ENCODE measurements at regions not wholly inside any gene's neighbourhood (a gene's known extent, or its start where the extent isn't known, plus 50 kb on each side); places are given as distances from the start of the nearest gene placed in this dataset.

DNA sequence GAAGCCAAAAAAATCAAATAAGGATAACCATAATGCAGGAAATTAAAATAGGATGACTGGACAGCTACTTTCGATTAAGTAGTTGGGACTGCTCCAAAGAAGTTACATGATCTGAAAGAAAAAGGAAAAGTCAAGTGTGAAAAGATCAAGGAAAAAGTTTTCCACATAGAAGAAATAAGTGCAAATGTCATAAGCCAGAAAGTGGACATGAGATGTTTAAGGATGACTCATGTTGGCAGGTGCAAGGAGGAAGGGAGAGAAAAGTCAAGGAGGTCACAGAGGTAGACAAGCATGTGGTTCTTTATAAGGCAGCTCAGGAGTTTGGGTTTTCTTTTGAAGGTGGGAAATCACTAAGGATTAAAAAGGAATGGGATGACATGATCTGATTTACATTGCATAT lies 89.8 kb upstream of the GPRIN3 start:
- Mint-ChIP-seq H3K27ac (ENCODE audit: unreplicated experiment) (no peak overlapping the region), H3K36me3 (ENCODE audit: insufficient read depth, unreplicated experiment) (no peaks in the 10 kb centered on the region), H3K27me3 (ENCODE audit: insufficient read depth, unreplicated experiment) (peaks cover 2% of the 10 kb centered on the region), H3K4me3 (ENCODE audit: unreplicated experiment) (no peak overlapping the region), H3K4me1 (ENCODE audit: low read depth, unreplicated experiment) (no peaks in the 10 kb centered on the region), H3K9me3 (ENCODE audit: unreplicated experiment) (no peaks in the 10 kb centered on the region)
- TF ChIP-seq, protein P1, sequence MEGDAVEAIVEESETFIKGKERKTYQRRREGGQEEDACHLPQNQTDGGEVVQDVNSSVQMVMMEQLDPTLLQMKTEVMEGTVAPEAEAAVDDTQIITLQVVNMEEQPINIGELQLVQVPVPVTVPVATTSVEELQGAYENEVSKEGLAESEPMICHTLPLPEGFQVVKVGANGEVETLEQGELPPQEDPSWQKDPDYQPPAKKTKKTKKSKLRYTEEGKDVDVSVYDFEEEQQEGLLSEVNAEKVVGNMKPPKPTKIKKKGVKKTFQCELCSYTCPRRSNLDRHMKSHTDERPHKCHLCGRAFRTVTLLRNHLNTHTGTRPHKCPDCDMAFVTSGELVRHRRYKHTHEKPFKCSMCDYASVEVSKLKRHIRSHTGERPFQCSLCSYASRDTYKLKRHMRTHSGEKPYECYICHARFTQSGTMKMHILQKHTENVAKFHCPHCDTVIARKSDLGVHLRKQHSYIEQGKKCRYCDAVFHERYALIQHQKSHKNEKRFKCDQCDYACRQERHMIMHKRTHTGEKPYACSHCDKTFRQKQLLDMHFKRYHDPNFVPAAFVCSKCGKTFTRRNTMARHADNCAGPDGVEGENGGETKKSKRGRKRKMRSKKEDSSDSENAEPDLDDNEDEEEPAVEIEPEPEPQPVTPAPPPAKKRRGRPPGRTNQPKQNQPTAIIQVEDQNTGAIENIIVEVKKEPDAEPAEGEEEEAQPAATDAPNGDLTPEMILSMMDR (IDR thresholded peaks at IDR 0.05; ENCODE audit: insufficient read depth in 1 of 2, low read depth in 1 of 2, low read length in 1 of 2, severe bottlenecking in 1 of 2, unreplicated experiment in 1 of 2), result no peak
- H3K27me3 ChIP-seq (replicated peaks; ENCODE audit: control insufficient read depth, insufficient read depth, low read length), result no peaks in the 10 kb centered on the region
- H3K4me3 ChIP-seq (ENCODE audit: low read depth, low read length), result no peak overlapping the region
- intact Hi-C loops (cut with micrococcal nuclease; ENCODE audit: unreplicated experiment), result no loop called here
- POLR2A ChIA-PET, result no interaction called here
- DNase-seq, result no peak
- BruUV-seq (replicated peaks), result no TSS peak
- no peaks in the 10 kb centered on the region for H3K4me1 ChIP-seq
- CTCF ChIA-PET, result no interaction called here
- H3K9me3 ChIP-seq, result no peaks in the 10 kb centered on the region
- no peaks in the 10 kb centered on the region for H3K36me3 ChIP-seq (ENCODE audit: control insufficient read depth, insufficient read depth, low read length)

DNA sequence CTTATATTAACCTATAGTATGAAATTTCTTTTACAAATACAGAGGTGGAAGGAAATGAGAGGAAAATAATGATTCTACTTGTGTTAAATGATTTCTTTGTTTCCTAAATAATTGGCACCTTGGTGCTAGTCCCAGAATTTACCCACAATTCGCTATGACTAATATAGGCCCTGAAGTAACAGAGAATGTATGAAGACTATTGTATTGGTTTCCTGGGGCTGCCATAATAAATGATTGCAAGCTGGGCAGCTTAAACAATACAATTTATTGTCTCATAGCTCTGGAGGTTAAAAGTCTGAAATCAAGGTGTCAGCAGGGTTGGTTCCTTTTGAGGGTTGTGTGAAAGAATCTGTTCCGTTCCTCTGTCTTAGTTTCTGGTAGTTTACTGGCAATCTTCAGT lies 74.8 kb upstream of the GPRIN3 start:
- no peaks in the 10 kb centered on the region for H3K36me3 Mint-ChIP-seq (ENCODE audit: insufficient read depth, unreplicated experiment)
- H3K27me3 ChIP-seq (replicated peaks; ENCODE audit: control insufficient read depth, insufficient read depth, low read length), result no peaks in the 10 kb centered on the region
- TF ChIP-seq, protein P1 (IDR thresholded peaks at IDR 0.05; ENCODE audit: insufficient read depth in 1 of 2, low read depth in 1 of 2, low read length in 1 of 2, severe bottlenecking in 1 of 2, unreplicated experiment in 1 of 2), result no peak
- H3K27me3 Mint-ChIP-seq (ENCODE audit: insufficient read depth, unreplicated experiment), result peaks cover 18% of the 10 kb centered on the region
- H3K36me3 ChIP-seq (ENCODE audit: control insufficient read depth, insufficient read depth, low read length), result no peaks in the 10 kb centered on the region
- H3K27ac Mint-ChIP-seq (ENCODE audit: unreplicated experiment), result no peak overlapping the region
- ChIA-PET CTCF (no interaction called here), POLR2A (no interaction called here)
- no peaks in the 10 kb centered on the region for H3K4me1 Mint-ChIP-seq (ENCODE audit: low read depth, unreplicated experiment)
- H3K9me3 Mint-ChIP-seq (ENCODE audit: unreplicated experiment), result peaks cover 13% of the 10 kb centered on the region
- H3K4me3 Mint-ChIP-seq (ENCODE audit: unreplicated experiment), result no peak overlapping the region
- H3K4me3 ChIP-seq (ENCODE audit: low read depth, low read length), result no peak overlapping the region
- H3K9me3 ChIP-seq, result no peaks in the 10 kb centered on the region
- no peaks in the 10 kb centered on the region for H3K4me1 ChIP-seq
- no TSS peak for BruUV-seq (replicated peaks)
- intact Hi-C loops (cut with micrococcal nuclease; ENCODE audit: unreplicated experiment), result no loop called here
- DNase-seq, result no peak

DNA sequence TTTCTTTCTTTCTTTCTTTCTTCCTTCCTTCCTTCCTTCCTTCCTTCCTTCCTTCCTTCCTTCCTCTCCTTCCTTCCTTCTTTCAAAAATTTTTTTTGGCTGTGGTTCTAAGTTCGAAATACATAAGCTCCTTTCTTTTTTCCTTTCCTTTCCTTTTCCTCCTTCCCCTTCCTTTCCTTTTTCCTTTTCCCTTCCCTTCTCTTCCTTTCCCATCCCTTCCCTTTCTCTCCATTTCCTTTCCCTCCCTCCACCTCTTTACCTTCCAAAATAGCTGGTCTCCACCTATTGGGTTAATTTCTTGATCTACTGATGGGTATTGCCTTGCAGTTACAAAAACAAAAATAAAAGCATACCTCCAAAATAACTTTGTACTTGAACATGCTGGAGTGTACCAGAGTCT lies 73.4 kb upstream of the GPRIN3 start:
- H3K4me3 ChIP-seq (ENCODE audit: low read depth, low read length), result no peak overlapping the region
- no peaks in the 10 kb centered on the region for H3K4me1 ChIP-seq
- Mint-ChIP-seq H3K4me1 (ENCODE audit: low read depth, unreplicated experiment) (no peaks in the 10 kb centered on the region), H3K27ac (ENCODE audit: unreplicated experiment) (no peak overlapping the region), H3K36me3 (ENCODE audit: insufficient read depth, unreplicated experiment) (no peaks in the 10 kb centered on the region), H3K27me3 (ENCODE audit: insufficient read depth, unreplicated experiment) (peaks cover 14% of the 10 kb centered on the region), H3K4me3 (ENCODE audit: unreplicated experiment) (no peak overlapping the region), H3K9me3 (ENCODE audit: unreplicated experiment) (peaks cover 13% of the 10 kb centered on the region)
- H3K27me3 ChIP-seq (replicated peaks; ENCODE audit: control insufficient read depth, insufficient read depth, low read length), result no peaks in the 10 kb centered on the region
- POLR2A ChIA-PET, result no interaction called here
- intact Hi-C loops (cut with micrococcal nuclease; ENCODE audit: unreplicated experiment), result no loop called here
- CTCF ChIA-PET, result no interaction called here
- TF ChIP-seq, protein P1 (IDR thresholded peaks at IDR 0.05; ENCODE audit: insufficient read depth in 1 of 2, low read depth in 1 of 2, low read length in 1 of 2, severe bottlenecking in 1 of 2, unreplicated experiment in 1 of 2), result no peak
- no peak for DNase-seq
- H3K36me3 ChIP-seq (ENCODE audit: control insufficient read depth, insufficient read depth, low read length), result no peaks in the 10 kb centered on the region
- BruUV-seq (replicated peaks), result no TSS peak
- no peaks in the 10 kb centered on the region for H3K9me3 ChIP-seq
